T-helper 17 cell (primary cell): ENCODE measurements at regions not wholly inside any gene's neighbourhood (a gene's known extent, or its start where the extent isn't known, plus 50 kb on each side); places are given as distances from the start of the nearest gene placed in this dataset.

Experiments
- ATAC-seq: fragments of 150-1000 bp; cut with Tn5 transposase; 2 replicates; pipeline ENCODE4 v1.10.0; 2021; ENCODE audit warnings: mild to moderate bottlenecking, moderate library complexity
- DNase-seq, 3 donors: peaks; one replicate each; pipeline versions ENCODE4 v3.0.0 to v3.0.0-alpha.2; 2020 to 2021
- H3K9me3 ChIP-seq: one replicate; pipeline ENCODE4 v1.7.0; 2013; ENCODE audit warnings: low read length, mild to moderate bottlenecking; ENCODE audit not compliant: control insufficient read depth, poor library complexity, severe bottlenecking
- H3K27ac Mint-ChIP-seq: one replicate; pipeline ENCODE4 v1.8.0; 2022; ENCODE audit warnings: mild to moderate bottlenecking, moderate library complexity, mixed read lengths
- H3K27me3 Mint-ChIP-seq: one replicate; pipeline ENCODE4 v1.8.0; 2022; ENCODE audit warnings: mixed read lengths
- H3K36me3 Mint-ChIP-seq: one replicate; pipeline ENCODE4 v1.8.0; 2022; ENCODE audit warnings: low read depth, mixed read lengths
- H3K4me1 Mint-ChIP-seq: one replicate; pipeline ENCODE4 v1.8.0; 2022; ENCODE audit warnings: mild to moderate bottlenecking, mixed read lengths
- H3K4me3 Mint-ChIP-seq: one replicate; pipeline ENCODE4 v1.8.0; 2022; ENCODE audit warnings: mild to moderate bottlenecking, moderate library complexity, mixed read lengths

- no peak overlapping the region for H3K27ac Mint-ChIP-seq
- H3K27me3 Mint-ChIP-seq, result peaks cover 43% of the 10 kb centered on the region
- H3K4me1 Mint-ChIP-seq, result peaks cover 23% of the 10 kb centered on the region
- DNase-seq, result no peak
- no peak for ATAC-seq
- H3K9me3 ChIP-seq, result no peaks in the 10 kb centered on the region
- H3K36me3 Mint-ChIP-seq, result peaks cover 6% of the 10 kb centered on the region
- no peak overlapping the region for H3K4me3 Mint-ChIP-seq
These were observed 100.8 kb upstream of the BEND6 start for GRCh38 chr6:56854086-56854485.

DNA sequence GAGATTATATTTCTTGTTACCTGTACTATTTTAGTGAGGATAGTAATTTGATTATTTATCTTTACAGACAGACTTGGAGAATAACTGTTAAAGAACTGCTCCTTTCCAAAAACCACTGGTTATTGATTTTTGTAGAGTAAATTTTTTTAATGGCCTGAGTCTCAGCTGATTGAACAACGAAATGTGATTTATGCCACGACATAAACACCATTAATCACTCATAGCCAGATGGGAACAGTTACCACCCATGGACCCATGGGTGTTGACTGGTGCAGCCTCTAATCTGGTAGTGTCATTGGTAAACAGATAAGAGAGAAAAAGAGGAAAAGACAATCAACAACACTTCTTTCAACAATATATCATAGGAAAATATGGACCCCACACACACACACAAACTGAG is 101.4 kb upstream of the BEND6 start:
- Mint-ChIP-seq H3K4me3 (no peak overlapping the region), H3K4me1 (peaks cover 23% of the 10 kb centered on the region), H3K36me3 (peaks cover 6% of the 10 kb centered on the region), H3K27me3 (peaks cover 43% of the 10 kb centered on the region), H3K27ac (no peak overlapping the region)
- DNase-seq, result no peak
- no peaks in the 10 kb centered on the region for H3K9me3 ChIP-seq
- ATAC-seq, result no peak

- ATAC-seq (peak; percentile 14), DNase-seq (no peak)
- Mint-ChIP-seq H3K4me3 (no peak overlapping the region), H3K27ac (peak overlapping the region; percentile 49), H3K36me3 (peaks cover 6% of the 10 kb centered on the region), H3K27me3 (peaks cover 43% of the 10 kb centered on the region), H3K4me1 (peaks cover 23% of the 10 kb centered on the region)
- H3K9me3 ChIP-seq, result no peaks in the 10 kb centered on the region
These were observed 102.5 kb upstream of the BEND6 start for GRCh38 chr6:56852260-56853010.

DNA sequence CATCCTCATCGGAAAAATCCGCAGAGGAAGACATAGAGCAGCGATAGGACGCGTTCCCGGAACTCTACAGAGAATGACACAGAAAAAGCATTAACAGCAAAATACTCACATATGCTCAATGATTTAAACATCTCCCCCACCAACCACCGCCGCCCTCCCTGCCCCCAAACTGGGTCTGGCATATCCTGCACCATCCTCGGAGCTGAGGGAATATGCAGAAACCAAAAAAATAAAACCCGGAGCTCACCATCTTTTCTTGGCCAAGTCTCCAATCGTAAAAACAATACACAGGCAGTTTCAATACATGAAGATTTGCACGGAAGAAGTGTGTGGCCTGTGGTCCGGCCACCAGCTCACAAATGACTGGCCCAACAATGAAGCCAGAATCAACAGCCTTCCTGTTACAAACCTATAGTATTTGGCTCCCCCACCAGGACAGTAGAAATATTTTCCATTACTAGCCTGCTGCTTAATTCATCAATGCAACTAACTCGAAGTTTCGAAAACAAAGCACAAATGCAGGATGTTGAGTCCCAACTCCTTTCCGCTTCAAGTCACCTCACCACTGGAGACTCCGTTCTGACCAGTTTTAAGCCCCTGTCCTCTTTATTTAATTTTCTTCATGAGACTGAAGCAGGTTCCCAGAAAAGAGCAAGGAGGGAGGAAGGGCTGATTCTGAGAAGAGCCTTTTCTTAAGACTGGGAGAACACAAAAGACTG is 103.2 kb upstream of the BEND6 start:
- ATAC-seq, result peak; percentile 78

DNA sequence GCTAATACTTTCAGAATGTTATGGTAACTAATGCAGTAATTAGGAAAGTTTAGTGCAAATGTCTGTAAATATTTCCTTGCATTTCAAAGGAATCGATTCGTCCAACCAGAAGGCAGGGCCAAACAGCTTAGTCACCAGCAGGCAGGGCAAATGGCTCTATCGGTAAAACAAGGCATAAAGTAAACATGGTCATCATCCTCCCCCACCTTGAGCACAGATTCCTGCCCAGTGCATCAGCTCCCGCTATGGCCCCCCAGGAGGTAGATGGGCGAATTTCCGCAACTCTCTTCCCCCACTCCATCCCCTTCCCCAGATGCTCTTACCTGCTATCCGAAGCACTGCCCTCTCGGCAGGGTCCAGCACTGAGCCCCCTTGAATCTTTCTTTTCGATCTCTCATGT is 103.8 kb upstream of the BEND6 start:
- Mint-ChIP-seq H3K27ac (peak overlapping the region; percentile 49), H3K4me1 (peaks cover 23% of the 10 kb centered on the region), H3K27me3 (peaks cover 47% of the 10 kb centered on the region), H3K4me3 (peak overlapping the region; percentile 88), H3K36me3 (peaks cover 6% of the 10 kb centered on the region)
- no peak for ATAC-seq
- H3K9me3 ChIP-seq, result no peaks in the 10 kb centered on the region
- DNase-seq, result no peak

More for the DNA sequence above, 103.2 kb upstream of the BEND6 start:
- peaks cover 23% of the 10 kb centered on the region for H3K4me1 Mint-ChIP-seq
- H3K27me3 Mint-ChIP-seq, result peaks cover 44% of the 10 kb centered on the region
- H3K27ac Mint-ChIP-seq, result peak overlapping the region; percentile 49
- H3K4me3 Mint-ChIP-seq, result peak overlapping the region; percentile 88
- no peaks in the 10 kb centered on the region for H3K9me3 ChIP-seq
- H3K36me3 Mint-ChIP-seq, result peaks cover 6% of the 10 kb centered on the region
- DNase-seq, result no peak

GRCh38 chr6:56850626-56851025 is 104.3 kb upstream of the BEND6 start:
- ATAC-seq (no peak), DNase-seq (no peak)
- Mint-ChIP-seq H3K4me1 (peaks cover 23% of the 10 kb centered on the region), H3K4me3 (peak overlapping the region; percentile 88), H3K27ac (no peak overlapping the region), H3K36me3 (peaks cover 6% of the 10 kb centered on the region), H3K27me3 (peaks cover 43% of the 10 kb centered on the region)
- H3K9me3 ChIP-seq, result no peaks in the 10 kb centered on the region

DNA sequence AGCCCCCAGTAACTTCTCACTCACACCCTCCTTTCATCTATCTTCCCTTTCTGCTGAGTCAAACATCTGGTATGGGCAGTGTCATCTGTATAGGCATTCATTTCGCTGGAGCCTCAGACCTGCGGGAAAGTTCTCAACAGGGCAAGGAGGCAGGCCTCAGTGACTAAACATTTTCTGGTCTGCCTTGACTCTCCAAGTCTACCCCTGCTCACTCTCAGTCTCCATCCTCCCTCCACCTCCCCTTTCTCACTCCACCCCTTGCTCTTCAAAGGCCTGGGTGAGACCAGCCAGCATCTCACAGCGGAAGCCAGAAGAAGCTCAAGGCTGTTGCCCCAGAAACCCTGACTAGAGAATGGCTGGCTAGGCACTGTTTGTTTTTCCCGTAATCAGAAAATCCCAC is 105.0 kb upstream of the BEND6 start:
- peaks cover 6% of the 10 kb centered on the region for H3K36me3 Mint-ChIP-seq
- no peak overlapping the region for H3K27ac Mint-ChIP-seq
- H3K4me3 Mint-ChIP-seq, result peak overlapping the region; percentile 39
- DNase-seq, result no peak
- H3K9me3 ChIP-seq, result no peaks in the 10 kb centered on the region
- ATAC-seq, result no peak
- H3K4me1 Mint-ChIP-seq, result peaks cover 23% of the 10 kb centered on the region
- peaks cover 48% of the 10 kb centered on the region for H3K27me3 Mint-ChIP-seq

DNA sequence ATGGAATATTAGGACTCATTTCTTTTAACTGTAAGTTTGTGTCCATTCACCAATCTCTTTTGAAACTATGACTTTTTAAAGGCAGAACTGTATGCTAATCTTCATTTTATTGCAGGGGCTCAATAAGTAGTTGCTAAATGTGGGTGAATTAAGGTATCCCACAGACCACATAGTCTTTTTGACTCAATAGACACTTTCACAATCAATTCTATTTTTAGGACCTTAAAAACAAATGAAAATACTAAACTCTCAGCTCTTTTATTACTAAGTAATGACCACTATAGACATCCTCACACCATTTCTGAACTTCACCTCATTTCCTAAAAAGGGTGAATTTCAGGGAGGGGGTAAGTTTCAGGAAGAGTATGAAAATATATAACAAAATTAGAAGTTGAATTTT is 106.8 kb upstream of the BEND6 start:
- H3K9me3 ChIP-seq, result no peaks in the 10 kb centered on the region
- peaks cover 23% of the 10 kb centered on the region for H3K4me1 Mint-ChIP-seq
- no peak for DNase-seq
- no peak overlapping the region for H3K27ac Mint-ChIP-seq
- ATAC-seq, result no peak
- peaks cover 6% of the 10 kb centered on the region for H3K36me3 Mint-ChIP-seq
- peaks cover 43% of the 10 kb centered on the region for H3K27me3 Mint-ChIP-seq
- H3K4me3 Mint-ChIP-seq, result no peak overlapping the region

GRCh38 chr6:56845032-56845431 is 109.9 kb upstream of the BEND6 start:
- peaks cover 34% of the 10 kb centered on the region for H3K27me3 Mint-ChIP-seq
- no peak overlapping the region for H3K4me3 Mint-ChIP-seq
- ATAC-seq, result no peak
- peaks cover 3% of the 10 kb centered on the region for H3K36me3 Mint-ChIP-seq
- no peaks in the 10 kb centered on the region for H3K9me3 ChIP-seq
- H3K27ac Mint-ChIP-seq, result no peak overlapping the region
- no peak for DNase-seq
- peaks cover 12% of the 10 kb centered on the region for H3K4me1 Mint-ChIP-seq

GRCh38 chr6:56843476-56844349 is 111.2 kb upstream of the BEND6 start:
- Mint-ChIP-seq H3K36me3 (no peaks in the 10 kb centered on the region), H3K4me1 (peaks cover 12% of the 10 kb centered on the region), H3K27ac (no peak overlapping the region), H3K4me3 (peak overlapping the region; percentile 81), H3K27me3 (peaks cover 29% of the 10 kb centered on the region)
- peak; percentile 97 for ATAC-seq
- no peaks in the 10 kb centered on the region for H3K9me3 ChIP-seq
- peak; percentile 13 to 55 (median 28) for DNase-seq

- Mint-ChIP-seq H3K4me3 (peak overlapping the region; percentile 94), H3K36me3 (no peaks in the 10 kb centered on the region), H3K27me3 (peaks cover 37% of the 10 kb centered on the region), H3K4me1 (peaks cover 15% of the 10 kb centered on the region), H3K27ac (no peak overlapping the region)
- DNase-seq (no peak), ATAC-seq (peak; percentile 8)
- H3K9me3 ChIP-seq, result no peaks in the 10 kb centered on the region
These were observed 112.0 kb upstream of the BEND6 start for GRCh38 chr6:56842686-56843475.

- no peak for DNase-seq
- no peak for ATAC-seq
- peaks cover 37% of the 10 kb centered on the region for H3K27me3 Mint-ChIP-seq
- no peaks in the 10 kb centered on the region for H3K9me3 ChIP-seq
- no peak overlapping the region for H3K4me3 Mint-ChIP-seq
- no peak overlapping the region for H3K27ac Mint-ChIP-seq
- H3K4me1 Mint-ChIP-seq, result peaks cover 15% of the 10 kb centered on the region
- H3K36me3 Mint-ChIP-seq, result no peaks in the 10 kb centered on the region
These were observed 113.2 kb upstream of the BEND6 start for GRCh38 chr6:56841751-56842150.
